Lower leg skin (tissue), 3 donors: ENCODE measurements at regions not wholly inside any gene's neighbourhood (a gene's known extent, or its start where the extent isn't known, plus 50 kb on each side); places are given as distances from the start of the nearest gene placed in this dataset.

Experiments
- CTCF ChIP-seq, 3 donors: fragments of 450-650 bp; IDR thresholded peaks; one replicate each; pipeline ENCODE4 v1.5.1; 2016; ENCODE audit warnings: antibody characterized with exemption in 3 of 3, mild to moderate bottlenecking in 3 of 3, moderate library complexity in 2 of 3
- POLR2A ChIP-seq, 2 donors: fragments of 450-650 bp; IDR thresholded peaks; one replicate each; pipeline ENCODE4 v1.6.1; 2016 to 2017; ENCODE audit warnings: antibody characterized with exemption in 2 of 2, mild to moderate bottlenecking in 1 of 2, moderate library complexity in 1 of 2

DNA sequence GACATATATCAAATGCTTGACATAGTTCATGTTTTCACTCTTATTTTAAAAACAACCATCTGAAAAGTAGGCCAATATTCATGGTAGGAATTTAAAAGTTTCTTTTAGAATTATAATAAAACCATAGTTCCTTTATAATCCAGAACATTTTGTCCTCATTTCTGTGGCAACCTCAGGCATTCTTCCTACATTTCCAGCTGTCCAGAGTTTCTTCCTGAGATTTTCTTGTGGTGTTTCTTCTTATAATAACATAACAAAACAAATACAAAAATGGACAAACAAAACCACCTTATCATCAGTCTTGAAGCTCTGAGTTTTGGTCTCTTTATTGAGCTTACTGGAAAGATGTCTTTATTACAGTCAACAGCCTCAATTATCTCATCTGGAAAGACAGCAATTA is 2028.6 kb upstream of the CELF4 start:
- TF ChIP-seq CTCF (IDR thresholded peaks at IDR 0.05) (no peak), POLR2A (IDR thresholded peaks at IDR 0.05) (no peak)
